GM18508 (cell line): ENCODE measurements at regions not wholly inside any gene's neighbourhood (a gene's known extent, or its start where the extent isn't known, plus 50 kb on each side); places are given as distances from the start of the nearest gene placed in this dataset.

Experiments used
- ATAC-seq: cut with Tn5 transposase; IDR thresholded peaks from one replicate; pipeline ENCODE4 v1.9.1; 2021; ENCODE audit warnings: moderate number of reproducible peaks; ENCODE audit not compliant: insufficient read depth, unreplicated experiment

DNA sequence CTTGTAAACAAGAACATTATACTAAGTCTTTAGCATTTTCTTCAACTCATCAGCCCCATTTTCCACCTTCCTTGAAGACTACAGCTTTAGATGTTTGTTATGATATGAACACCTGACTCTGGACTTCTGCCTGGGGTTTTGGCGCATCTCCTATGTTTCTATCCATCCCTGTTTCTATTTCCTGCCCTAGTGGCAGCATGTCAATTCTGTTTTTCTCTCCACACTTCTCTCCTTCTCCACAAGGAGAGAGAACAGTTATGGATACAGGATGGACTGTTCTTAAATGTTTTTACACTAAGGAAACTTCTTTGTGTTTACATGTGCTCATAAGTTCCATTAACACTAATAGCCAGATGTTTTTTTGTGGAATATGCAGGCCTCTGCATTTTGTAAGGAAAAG lies 423.3 kb upstream of the IL12A start:
- no peak for ATAC-seq

DNA sequence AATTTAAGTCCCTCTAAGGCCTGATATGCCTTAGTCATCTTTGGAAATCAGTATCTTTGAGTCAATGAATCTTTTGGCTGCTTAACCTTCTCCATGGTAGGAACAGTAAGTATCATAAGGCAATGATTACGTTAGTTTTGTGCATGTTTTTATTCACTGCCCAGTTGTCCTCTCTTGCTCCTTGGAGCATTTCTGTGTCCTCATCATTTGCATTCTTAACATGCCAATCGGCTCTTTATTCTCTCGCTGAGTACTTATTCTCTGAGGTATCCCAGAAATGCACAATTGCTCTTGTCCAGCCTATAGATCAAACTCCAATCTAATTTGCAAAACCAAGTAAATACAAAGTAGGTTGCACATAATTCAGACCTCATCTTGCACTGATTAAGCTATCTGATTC lies 405.0 kb upstream of the IL12A start:
- ATAC-seq = no peak

DNA sequence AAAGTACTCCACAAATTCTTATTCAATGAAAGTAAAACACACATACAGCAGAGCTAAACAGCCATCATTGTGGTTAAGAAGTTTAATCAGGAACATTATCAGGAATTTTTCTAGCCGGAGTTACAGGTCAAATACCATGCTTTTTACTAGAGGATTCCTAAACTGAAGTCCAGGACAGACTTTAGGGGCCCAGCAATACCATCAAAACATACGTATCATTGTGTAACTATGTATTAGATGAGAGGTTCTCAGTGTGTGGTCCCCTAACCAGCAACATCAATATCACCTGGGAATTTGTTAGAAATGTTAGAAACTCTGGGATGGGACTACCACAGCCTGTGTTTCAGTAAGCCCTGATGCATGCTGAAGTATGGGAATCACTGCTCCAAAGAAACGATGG lies 404.2 kb upstream of the IL12A start:
- no peak for ATAC-seq

DNA sequence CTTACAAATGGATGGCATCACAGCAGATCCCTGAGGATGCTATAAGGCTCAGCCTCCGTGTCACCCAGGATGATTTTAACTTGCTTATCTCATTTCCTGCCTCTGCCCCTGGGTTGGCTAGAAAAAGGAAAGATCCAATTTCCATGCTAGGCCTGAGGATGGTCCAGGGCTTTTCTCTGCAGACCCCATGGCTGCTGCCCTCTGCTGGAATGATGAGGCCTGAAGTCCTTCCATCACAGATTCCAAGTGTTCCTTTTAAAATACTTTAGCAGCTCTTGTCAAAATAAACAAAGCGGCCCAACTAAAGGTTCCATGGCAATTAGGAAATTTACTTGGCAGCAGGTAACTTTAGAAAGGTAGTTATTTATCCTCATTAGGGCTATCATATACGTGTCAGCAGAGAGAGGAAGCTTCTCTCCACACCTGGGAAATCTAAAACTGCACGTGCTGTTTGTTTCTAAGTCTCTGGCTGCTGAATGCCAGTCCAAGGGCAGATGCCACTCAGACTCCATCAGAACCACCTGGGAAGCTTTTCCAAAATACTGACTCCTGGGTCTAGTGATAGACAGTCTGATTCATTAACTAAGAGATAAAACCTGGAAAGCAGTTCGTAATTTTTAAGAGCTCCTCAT lies 401.9 kb upstream of the IL12A start:
- ATAC-seq = no peak

DNA sequence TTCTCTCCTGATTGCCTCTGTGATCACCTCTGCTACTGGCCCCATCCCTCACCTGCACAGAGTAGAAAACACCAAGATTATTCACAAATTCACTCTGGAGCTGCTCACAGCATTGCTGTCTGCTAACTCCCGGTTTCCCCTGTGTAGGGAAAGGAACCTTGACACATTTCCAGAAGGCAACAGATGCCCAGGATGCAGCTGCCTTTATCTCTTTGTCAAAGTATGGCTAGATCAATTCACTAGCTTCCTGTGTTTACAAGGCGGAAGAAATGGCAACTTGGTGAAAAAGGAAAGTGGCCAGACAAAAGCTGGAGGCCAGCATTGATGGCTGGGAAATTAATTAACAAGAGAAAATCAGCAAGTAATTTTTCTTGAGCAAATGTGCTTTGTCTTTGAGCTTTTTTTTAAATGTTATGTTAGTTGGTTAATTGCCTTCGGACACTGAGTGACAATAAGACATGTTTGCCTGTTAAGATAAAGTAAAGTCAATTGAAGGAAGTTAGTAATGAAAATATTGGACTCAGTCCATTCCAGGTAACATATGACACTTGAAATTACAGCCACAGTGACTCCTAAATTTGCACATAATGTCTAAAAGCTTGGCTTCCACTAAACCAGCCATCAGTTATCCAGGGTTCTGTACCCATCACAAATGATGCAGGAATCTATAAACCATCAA lies 394.6 kb upstream of the IL12A start:
- ATAC-seq = no peak

DNA sequence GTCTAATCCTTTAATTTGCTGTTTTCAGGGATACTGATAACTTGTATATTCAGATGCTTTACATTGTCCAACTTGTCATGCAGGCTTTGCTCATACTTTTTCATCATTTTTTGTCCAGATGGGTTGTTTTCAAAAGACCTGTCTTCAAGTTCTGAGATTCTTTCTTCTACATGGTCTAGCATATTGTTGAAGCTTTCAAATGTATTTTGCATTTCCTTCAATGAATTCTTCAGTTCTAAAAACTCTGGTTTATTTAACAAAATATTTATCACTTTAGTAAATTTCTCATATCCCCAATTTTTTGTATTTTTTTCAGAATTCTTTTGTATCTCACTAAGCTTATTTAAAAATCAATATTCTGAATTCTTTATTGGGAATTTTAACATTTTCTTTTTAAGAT lies 388.3 kb upstream of the IL12A start:
- ATAC-seq = no peak

DNA sequence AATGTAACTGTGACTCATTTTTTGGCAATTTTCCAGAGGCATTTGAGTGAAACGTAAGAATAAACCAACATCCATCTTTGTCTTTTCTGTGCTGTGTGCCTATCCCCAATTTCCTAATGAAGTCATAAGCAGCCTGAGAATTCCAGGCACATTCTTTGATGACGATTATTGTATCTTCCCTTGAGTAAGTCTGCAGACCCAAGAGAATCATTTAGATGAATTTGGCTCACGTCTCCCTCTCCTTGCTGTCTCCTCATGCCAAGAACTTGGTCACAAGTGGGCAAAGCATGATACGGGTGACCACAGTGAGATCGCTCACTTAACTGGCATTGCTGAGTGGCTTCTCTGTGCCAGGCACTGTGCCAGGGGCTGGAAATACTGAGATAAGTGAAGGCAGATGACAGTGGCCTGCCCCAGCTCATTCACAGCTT lies 384.5 kb upstream of the IL12A start:
- no peak for ATAC-seq

DNA sequence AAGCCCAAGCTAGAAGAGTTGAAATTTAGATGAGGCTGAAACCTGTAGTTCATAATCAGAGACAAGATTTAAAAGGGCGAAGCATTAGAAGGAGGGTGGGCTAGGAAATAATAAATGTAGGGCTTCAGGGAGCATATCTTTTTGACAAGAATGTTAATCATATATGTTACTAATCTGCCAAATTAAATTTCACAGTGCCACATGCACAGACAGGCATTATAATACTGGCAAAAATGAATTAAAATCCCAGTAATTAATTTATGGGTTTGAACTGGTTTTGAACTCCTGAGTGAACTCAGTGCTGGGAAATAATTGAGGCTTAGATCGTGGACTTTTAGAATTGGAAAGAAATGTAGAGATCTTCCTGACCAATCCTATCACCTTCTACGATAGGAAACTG lies 383.5 kb upstream of the IL12A start:
- ATAC-seq = no peak

DNA sequence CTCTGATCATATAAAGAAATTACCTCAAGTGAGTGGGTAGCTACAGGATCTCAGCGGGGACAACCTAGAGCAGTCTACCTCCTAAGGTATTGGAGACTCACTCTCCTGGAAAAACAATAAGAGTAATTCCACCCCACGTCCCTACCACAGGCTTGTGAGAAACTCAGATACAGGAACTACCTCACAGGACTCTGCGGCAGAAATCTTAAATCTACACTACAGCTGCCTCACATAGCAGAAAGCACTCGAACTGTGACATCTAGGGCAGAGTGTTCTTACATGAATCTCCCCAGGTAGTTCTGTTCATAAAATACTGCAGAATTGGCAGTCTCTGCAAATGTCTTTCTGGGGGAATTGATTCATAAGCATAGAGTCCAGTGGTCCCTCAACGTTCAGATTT lies 382.9 kb upstream of the IL12A start:
- ATAC-seq = no peak

DNA sequence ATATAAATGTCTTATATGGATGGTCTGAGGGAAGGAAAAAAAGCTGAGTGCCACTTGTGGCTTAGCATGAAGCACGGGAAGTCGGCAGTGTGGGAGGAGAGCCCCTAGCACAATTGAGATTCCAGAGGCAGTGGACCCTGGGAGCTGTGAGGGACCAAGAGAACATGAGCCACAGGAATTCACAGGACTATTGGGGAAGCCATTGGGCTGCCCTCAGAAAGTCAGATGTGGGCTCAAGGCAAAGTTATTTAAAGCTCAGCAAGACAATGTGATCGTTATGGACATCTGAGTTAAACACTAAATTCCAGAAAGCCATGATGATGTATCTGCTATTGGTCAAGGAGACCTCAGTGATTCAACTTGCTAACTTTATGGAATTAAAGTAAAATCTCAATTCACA lies 380.8 kb upstream of the IL12A start:
- no peak for ATAC-seq

DNA sequence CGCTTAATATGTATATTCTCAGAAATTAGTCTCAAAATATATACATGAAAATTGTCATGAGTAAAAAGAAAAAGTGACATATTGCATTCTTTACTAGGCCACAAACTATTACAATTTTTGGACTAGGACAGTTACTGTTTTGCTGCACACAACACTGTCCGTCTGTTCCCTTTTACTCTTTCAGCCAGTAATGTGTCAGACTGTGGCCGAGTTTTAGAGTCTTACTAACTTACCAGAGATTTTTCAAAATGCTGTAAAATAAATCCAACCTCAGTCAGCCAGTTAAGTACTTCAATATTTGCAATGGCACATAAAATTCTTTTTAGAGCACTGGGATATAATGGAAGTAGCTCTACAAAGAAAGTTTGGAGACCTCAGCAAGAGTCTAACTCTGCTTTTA lies 380.3 kb upstream of the IL12A start:
- ATAC-seq = no peak

DNA sequence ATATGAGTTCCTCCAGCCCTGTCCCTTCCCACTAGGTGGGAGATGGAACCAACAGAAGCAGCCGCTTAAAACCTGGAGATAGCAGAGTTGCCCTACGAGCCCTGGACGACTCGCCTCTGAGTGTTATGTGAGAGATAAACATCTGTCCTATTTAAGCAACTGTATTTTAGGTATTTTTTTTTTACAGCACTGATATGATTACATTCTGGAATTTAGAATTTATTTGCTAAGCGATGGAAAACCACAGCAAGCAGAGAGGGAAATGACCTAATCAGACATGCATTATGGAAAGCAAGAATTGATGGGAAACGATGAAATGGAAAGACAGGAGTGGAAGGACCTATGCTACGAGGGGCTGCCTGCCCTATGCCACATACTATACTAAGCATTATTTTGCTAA lies 379.0 kb upstream of the IL12A start:
- ATAC-seq = no peak

DNA sequence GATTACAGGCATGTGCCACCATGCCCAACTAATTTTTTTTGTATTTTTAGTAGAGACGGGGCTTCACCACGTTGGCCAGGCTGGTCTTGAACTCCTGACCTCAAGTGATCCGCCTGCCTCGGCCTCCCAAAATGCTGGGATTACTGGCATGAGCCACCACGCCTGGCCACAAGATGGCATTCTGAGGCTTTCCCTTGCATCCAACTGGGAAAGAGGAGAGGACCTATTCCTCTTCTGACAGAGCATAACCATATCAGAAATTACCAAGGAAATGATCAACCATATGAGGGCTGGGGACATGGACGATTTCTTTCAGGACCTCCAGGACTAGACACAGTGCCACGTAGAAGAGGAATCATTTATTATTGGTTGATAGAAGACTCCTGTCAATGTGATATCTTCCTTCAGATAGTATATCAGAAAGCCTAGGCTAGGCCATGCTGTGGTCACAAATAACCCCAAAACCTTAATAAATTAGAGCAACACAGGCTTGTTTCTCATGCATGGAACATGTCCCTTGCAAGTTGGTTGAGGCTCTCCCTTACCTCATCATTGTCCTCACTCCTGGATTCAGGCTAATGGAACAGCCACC lies 372.3 kb upstream of the IL12A start:
- no peak for ATAC-seq

DNA sequence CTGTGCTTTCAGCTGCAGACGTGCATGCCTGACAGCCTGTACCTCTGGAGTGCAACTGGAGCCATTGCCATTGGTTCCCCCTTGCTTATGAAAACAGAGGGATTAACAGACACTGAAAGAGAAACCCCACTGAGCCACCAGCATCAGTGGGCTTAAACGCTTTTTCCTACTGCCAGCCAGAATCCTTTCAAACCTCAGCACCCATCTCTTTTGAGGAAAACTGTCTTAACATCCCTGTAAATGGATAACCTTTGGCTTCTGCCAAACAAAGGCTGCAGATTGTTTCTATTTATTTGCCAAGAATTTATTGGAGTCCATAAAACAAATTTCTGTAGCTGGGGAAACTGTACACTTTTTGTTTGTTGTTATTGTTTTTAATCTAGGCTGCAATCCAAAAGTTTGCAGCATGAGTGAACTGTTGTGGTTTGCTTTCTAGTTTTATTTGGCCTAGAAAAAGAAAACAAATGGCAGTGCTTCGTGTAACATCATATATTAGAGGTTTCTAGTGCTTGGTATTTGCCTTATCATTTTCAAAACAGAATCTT lies 369.2 kb upstream of the IL12A start:
- ATAC-seq = no peak

DNA sequence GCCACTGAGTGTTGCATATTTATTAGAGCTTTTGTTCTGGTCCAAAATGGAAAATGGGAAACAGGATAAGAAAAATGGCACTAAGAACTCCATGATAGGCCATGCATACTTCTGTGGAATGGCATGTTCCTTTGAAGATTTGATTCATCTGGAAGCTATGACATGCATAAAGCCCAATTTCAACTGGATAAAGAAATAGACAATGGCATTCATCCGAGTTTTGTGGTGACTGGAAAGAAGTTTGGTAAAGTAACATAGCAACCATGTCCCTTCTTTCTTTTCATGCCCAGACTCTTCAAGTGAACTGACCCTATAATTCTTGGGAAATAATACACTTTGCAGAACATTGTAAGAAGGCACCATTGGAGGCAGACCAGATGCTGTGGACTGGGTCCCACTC lies 368.4 kb upstream of the IL12A start:
- no peak for ATAC-seq

DNA sequence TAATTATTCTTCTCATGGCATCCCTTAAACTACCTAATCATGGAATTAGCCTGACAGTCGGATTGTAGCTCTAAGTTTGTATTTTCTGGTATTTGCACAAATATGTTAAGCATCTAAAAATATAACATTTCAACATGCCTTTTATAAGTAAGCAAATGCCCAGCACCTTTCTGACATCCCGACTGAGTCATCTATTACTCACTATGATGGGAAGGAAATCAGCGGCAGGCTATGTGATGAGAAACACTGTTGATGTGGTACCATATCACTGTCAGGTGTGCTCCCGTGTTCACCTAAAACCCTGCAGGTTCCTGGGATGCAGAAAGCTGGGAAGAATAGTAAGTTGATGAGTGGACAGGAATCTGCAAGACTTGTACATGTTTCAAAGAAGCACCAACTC lies 367.8 kb upstream of the IL12A start:
- no peak for ATAC-seq

DNA sequence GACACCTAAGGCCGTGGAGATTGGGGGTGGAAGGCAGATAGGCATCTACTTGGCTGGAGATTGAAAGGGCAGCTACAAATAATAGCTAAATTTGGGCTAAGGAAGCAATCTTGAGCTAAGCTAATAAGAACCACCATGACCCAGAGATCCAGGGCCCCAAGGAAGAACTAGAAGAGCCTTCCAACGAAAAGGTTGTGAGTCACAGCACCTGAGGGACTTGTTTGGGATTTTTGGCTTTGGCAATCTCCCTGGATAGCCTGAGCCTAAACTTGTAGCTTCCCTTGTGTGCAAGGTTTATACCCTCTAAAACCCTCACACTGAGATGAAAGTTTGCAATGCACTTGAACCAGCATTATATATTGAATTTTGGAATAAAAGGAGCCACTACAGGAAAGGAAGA lies 364.0 kb upstream of the IL12A start:
- ATAC-seq = no peak

DNA sequence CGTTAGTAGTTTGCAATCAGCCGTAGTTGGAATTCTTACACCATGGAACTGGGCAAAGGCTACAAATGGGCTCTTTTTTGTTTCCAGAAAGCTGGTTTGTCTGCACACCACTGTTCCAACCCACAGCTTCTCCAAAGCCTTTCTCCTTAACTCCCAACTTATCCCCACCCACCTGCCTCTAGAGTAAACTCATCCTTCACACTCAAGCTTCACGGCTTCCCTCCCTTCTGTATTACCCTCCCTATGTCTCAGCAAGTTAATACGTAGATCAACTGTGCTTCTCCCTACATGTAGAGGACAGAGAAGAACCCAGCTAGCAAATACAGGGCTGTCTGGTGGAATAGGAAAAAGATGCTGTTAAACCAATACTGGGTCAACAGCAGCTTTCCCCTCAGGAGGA lies 363.0 kb upstream of the IL12A start:
- ATAC-seq = no peak

DNA sequence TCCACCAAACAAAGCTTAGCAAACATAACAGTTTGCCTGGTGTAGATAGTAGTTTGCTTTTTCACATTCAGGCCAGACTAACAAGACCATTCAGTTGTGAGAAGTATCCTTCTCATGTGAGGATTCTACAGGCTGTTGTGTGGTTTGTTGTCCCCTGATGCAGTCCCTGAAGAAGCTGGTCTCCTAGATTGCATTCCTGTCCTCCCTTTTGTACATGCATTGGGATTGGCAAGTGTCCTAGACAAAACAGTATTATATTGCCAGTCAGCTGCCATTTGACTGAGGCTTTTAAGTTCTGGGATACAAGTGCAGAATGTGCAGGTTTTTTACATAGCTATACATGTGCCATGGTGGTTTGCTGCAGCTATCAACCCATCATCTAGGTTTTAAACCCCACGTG lies 362.0 kb upstream of the IL12A start:
- no peak for ATAC-seq

DNA sequence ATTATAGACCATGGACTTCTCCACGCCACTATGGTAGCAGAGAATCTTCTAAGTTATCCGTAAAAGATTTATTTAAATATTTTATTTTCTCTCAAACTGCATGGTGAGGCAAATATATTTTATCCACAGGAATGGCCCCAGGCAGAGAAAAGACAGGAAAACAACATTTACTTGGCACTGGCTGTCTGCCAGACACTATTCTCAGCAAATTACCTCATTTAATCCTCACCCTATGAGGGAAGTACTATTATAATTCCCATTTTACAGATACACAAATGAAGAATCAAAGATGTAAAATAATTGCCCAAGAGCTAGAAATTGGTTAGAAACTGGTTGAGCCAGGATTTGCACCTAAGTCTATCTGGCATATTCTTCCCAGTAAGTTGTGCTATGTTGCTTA lies 361.4 kb upstream of the IL12A start:
- no peak for ATAC-seq

DNA sequence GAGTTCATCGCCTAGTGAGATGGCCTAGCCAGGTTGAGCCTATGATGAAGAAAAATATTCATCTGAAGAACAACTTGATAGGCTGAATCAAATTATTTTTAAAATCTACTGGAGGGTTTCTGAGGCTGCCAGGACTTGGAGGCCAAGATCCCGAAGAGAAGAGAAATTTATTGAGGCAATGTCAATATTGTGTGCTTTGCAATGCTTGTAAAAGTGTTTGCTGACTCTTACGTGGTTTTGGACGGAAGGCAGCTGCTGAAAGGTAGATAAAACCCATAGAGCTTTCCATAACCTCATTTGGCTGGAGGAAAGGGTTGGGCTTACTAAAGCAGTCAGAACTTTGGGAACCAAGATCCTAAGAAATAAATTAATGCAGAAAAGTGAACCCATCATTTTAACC lies 361.0 kb upstream of the IL12A start:
- no peak for ATAC-seq
